HG02623 (cell line): ENCODE measurements at regions not wholly inside any gene's neighbourhood (a gene's known extent, or its start where the extent isn't known, plus 50 kb on each side); places are given as distances from the start of the nearest gene placed in this dataset.

ENCODE experiments used
- ATAC-seq: cut with Tn5 transposase; IDR thresholded peaks from one replicate; pipeline ENCODE4 v1.9.1; 2021; ENCODE audit warnings: moderate library complexity; ENCODE audit not compliant: unreplicated experiment

GRCh38 chr18:47602273-47602897, 328.1 kb downstream of the SMAD2 start:
- ATAC-seq = no peak

GRCh38 chr18:47601581-47602272, 328.7 kb downstream of the SMAD2 start:
- no peak for ATAC-seq

- ATAC-seq = no peak
Measured at GRCh38 chr18:47595831-47596501, 334.5 kb downstream of the SMAD2 start.

- ATAC-seq = no peak
Measured at GRCh38 chr18:47594621-47595086, 335.8 kb downstream of the SMAD2 start.

- no peak for ATAC-seq
Measured at GRCh38 chr18:47593744-47594472, 336.6 kb downstream of the SMAD2 start.

- no peak for ATAC-seq
Measured at GRCh38 chr18:47591429-47591828, 339.0 kb downstream of the SMAD2 start.

- ATAC-seq = no peak
Measured at GRCh38 chr18:47587587-47587986, 336.1 kb upstream of the SKOR2 start.

- ATAC-seq = no peak
Measured at GRCh38 chr18:47586418-47587070, 335.1 kb upstream of the SKOR2 start.

- ATAC-seq = no peak
Measured at GRCh38 chr18:47585914-47586313, 334.5 kb upstream of the SKOR2 start.

- ATAC-seq = no peak
Measured at GRCh38 chr18:47585136-47585535, 333.7 kb upstream of the SKOR2 start.

- no peak for ATAC-seq
Measured at GRCh38 chr18:47582093-47582492, 330.6 kb upstream of the SKOR2 start.

GRCh38 chr18:47577520-47577919, 326.1 kb upstream of the SKOR2 start:
- no peak for ATAC-seq

GRCh38 chr18:47574966-47575365, 323.5 kb upstream of the SKOR2 start:
- ATAC-seq = no peak

- no peak for ATAC-seq
Measured at GRCh38 chr18:47571957-47572356, 320.5 kb upstream of the SKOR2 start.

- ATAC-seq = no peak
Measured at GRCh38 chr18:47566809-47567208, 315.3 kb upstream of the SKOR2 start.

- ATAC-seq = no peak
Measured at GRCh38 chr18:47560723-47561715, 309.6 kb upstream of the SKOR2 start.

- no peak for ATAC-seq
Measured at GRCh38 chr18:47558110-47558750, 306.8 kb upstream of the SKOR2 start.

- no peak for ATAC-seq
Measured at GRCh38 chr18:47557160-47557559, 305.7 kb upstream of the SKOR2 start.

- ATAC-seq = no peak
Measured at GRCh38 chr18:47552783-47553182, 301.3 kb upstream of the SKOR2 start.
